GM19035 (cell line): ENCODE measurements at regions not wholly inside any gene's neighbourhood (a gene's known extent, or its start where the extent isn't known, plus 50 kb on each side); places are given as distances from the start of the nearest gene placed in this dataset.

Experiments
- ATAC-seq: cut with Tn5 transposase; IDR thresholded peaks from one replicate; pipeline ENCODE4 v1.9.1; 2021; ENCODE audit not compliant: unreplicated experiment

DNA sequence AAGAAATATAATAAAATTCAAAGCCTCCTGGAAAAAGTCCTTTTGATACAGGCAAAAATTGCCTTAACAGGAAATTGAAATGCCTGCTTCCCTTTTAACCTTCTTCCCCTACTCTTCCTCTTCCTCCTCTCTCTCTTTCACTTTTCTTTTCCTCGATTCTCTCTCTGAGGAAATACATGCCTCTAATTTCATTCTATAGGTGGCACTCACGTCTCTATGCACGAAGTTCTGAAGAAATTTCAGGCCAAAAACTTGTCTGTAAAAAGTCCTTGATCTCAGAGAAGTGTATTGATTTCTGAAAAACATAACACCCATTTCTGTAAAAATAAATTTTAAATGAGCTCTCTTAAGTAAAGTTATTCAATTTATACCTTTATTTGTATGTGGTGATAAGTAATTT lies 371.7 kb upstream of the IRX4 start:
- no peak for ATAC-seq

- ATAC-seq, result no peak
These were observed 370.6 kb upstream of the IRX4 start for GRCh38 chr5:2253040-2253975.

DNA sequence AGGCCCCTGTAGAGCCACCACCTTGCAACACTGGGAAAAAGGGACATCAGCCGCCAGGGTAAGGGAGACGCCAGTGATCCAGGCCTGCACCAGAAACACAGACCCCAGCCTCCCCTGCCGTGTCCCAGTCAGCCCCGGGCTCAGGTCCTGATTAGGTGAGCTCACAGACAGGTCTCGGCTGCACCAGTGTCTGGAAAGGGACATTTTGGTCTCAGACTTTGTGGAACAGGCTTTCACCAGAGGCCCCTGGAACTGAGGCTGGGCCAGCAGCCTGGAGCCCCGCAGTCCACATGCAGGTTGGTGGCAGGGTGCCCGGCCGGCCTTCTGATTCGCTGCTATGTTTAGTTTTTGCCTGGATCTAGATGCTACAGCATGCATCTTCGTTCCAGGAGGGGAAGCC lies 369.0 kb upstream of the IRX4 start:
- no peak for ATAC-seq

GRCh38 chr5:2251298-2251697 lies 368.6 kb upstream of the IRX4 start:
- ATAC-seq, result no peak

DNA sequence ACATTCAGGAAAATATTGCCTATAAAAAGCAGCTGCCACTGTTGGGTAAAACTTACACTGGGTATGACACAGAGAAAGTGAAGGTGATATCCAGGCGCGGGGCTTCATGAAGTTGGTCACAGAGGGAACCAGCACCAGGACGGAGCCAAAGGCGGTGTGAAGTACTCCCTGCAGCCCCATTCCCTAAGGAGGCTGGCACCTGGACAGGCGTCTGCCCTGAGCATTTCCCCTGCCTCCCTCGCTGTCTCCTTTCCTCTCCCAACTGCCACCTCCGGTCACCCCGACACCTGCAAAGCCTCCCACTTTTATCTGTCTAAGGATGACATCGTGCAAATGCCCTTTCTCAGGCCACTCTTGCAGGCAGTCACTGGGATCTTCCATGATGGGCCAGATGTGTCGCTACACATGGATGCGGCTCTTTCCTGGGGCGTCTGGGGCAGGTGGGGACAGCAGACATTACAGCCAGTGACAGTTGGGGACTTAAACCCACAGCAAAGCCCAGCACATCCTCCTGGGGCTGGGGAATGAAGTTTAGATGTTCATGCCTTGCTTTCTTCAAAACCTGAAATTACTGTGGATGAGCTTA lies 367.7 kb upstream of the IRX4 start:
- no peak for ATAC-seq

DNA sequence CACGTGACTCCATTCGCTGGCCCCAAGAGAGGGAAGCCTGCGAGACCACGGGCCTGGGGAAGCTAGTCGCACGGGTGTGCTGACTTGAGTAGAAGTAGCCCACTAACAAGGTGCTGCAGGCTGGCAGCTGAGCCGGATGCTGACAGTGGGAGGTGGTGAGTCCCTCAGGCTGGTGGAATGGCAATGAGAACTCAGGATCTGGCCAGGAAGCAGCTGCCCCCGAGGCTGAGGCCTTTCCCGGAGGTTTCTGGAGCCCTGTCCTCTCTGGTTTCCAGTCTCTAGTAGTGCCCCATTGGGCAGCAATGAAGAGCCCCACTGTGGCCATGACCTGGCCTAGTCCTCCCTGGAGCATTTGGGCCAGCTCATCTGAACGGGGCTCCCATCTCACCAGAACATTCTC lies 366.7 kb upstream of the IRX4 start:
- no peak for ATAC-seq

DNA sequence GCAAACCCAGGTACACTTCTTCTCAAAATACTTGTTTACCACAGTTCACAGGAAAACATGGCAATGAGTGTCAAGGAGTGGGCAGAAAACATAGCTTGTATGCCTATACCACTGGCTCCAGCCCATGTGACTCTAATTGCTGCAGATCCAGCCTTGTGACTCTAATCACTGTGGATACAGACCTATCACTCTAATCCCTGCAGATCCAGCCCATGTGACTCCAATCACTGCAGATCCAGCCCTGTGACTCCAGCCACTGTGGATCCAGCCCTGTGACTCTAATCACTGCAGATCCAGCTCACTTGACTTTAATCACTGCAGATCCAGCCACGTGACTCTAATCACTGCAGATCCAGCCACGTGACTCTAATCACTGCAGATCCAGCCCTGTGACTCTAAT lies 366.3 kb upstream of the IRX4 start:
- ATAC-seq, result no peak

- ATAC-seq, result no peak
These were observed 359.8 kb upstream of the IRX4 start for GRCh38 chr5:2242539-2242938.

DNA sequence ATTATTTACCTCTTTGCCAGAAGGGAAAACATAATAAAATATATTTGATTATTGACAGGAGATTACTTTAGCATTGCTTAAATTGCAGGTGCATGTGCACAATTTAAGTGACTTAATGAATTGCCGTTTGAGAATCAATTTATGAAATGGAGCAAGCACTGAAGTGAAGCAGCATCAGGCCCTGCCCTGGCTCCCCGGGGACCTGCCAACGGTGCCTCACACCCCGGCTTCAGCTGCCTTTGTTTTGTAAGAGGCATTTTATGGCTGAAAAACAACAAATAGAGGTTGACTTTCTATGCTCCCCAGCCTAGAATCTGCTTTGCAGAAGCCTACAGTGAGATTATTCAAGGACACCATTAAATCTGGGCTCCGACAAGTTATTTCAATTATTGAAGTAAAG lies 359.1 kb upstream of the IRX4 start:
- no peak for ATAC-seq

DNA sequence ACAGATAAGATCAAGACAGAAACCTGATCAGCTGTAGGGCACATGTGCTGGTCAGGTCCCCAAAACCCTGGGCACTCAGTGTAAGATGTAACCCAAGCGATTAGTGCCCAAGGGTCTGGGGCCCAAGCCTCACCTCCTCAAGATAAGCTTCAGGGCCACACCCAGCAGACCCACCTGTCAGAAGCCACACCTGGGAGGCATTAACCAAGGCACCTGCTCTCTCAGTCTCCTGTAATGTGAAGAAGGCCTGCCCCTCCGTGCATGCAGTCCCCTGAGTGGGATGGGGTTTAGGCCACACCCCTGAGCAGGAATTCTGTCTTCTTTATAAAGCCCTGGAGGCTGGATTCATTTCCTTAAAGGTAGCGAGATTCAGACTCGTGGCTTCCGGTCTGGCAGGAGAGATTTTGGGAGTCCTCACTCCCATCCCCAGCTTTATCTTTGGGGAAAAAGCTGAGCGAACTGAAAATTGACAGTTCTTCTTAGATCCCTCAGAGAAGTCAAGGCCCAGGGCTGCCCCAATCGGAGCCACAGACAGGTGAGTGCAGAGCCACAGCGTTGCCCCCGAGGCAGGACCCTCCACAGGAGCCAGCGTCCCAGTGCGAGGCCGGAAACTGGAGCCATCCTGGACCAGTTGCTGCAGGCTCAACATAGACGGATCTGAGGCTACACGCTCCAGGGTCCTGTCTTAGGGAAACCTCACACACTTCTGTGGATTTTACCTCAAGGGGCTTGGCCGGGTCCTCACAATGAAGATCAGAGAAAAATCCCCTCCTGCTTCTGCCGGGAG lies 357.6 kb upstream of the IRX4 start:
- no peak for ATAC-seq

DNA sequence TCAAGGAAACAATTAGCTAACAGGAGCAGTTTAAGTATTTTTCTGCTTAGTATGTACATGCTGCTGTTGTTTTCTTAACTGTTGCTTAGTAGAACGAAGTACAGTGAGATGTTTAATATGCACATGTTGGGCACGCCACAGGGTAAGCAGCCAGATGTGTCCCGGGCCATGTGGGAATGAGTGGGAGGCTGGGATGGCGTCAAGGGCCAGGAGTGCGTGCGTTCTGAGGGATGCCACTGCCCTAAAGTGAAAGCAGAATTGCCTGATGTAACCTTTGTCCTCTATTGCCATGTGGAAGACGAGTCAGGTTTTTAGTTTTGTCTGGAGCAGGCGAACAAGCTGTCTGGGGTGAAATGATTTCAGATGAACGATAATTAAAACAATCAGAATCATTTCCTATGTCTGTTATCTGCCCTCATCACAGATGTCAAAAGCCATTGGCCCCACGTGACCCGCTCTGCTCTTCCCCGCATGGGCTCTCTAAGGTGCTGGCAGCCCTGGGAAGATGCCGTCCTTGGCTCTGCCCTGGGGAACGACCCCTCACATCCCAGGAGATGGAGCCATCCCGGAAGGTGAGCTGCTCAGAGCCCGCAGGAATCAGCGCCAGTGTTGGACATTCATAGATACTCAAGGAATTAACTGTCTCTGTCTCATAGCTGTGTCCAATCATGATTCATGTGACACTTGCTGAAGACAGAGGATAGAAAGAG lies 356.6 kb upstream of the IRX4 start:
- ATAC-seq, result no peak

GRCh38 chr5:2238732-2239131 lies 356.0 kb upstream of the IRX4 start:
- no peak for ATAC-seq

DNA sequence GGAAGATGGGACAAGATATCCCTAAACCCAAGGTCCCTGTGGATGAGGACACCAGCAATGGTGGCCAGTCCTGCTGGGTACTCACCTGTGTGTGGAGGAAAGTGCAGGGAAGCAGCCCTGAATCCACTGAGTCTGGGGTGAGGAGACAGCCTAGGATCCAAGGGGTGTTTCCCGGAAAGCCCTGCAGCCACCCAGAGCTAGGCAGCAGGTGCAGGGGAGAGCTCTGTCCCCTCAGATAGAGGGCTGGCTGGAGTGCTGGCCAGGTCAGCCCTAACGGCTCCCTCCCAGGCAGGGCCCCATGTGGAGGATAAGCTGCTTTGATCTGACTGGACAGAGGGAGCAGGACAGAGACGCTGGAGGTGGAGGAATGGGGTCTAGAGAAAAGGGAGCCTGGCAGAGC lies 344.7 kb upstream of the IRX4 start:
- ATAC-seq, result no peak

GRCh38 chr5:2224689-2225088 lies 342.0 kb upstream of the IRX4 start:
- no peak for ATAC-seq

DNA sequence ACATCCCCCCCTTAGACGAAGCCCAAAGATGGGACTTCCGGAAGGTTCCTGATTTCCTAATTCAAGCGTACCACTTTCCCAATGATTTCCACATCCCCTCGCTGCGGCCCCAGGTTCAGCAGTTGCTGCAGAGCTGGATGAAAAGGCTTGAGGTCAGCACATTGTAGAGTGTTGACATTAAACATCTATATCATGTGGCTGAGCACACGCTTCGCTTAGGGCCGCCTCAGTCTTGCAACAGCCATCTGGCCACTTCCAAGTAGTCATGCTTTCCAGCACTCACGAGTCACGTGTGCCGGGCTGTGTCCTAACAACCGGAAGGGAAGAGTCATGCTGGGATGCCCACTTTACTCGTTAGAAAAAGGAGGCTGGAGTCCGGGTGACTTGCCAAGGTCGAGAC lies 340.6 kb upstream of the IRX4 start:
- no peak for ATAC-seq

- ATAC-seq, result no peak
These were observed 339.7 kb upstream of the IRX4 start for GRCh38 chr5:2222246-2222992.

GRCh38 chr5:2221450-2221849 lies 338.7 kb upstream of the IRX4 start:
- no peak for ATAC-seq

DNA sequence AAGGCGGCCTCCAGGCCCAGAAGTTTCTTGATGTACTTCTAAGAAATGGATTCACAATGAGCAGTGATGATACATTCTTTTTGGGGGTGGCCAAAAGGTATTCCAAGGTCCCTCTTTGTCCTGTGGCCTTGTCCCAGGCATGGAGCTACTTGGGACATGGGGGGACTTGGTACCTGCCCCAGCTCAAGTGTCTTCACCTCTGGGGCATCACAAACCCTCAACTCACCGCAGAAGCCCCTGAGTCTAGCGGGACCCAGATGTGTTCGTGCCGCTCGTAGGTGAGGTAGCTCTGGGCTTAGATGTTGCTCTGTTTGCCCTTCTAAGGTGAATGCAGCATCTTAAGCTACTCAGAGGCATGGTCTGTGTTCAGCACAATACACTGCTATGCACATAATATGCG lies 338.0 kb upstream of the IRX4 start:
- ATAC-seq, result no peak

GRCh38 chr5:2219149-2219776 lies 336.5 kb upstream of the IRX4 start:
- ATAC-seq, result no peak

- ATAC-seq, result no peak
These were observed 334.5 kb upstream of the IRX4 start for GRCh38 chr5:2217219-2217618.
